NCI-H345 treated with DMSO at 0.1 percent for 48 hours (cell line): ENCODE measurements at regions not wholly inside any gene's neighbourhood (a gene's known extent, or its start where the extent isn't known, plus 50 kb on each side); places are given as distances from the start of the nearest gene placed in this dataset.

Experiments used
- DNase-seq: peaks from one replicate; lab custom pipeline; 2025; ENCODE audit not compliant: unreplicated experiment; lab: John Stamatoyannopoulos, UW

- DNase-seq: no peak
Measured at GRCh38 chr21:16863908-16864307, 648.9 kb upstream of the CXADR start.

DNA sequence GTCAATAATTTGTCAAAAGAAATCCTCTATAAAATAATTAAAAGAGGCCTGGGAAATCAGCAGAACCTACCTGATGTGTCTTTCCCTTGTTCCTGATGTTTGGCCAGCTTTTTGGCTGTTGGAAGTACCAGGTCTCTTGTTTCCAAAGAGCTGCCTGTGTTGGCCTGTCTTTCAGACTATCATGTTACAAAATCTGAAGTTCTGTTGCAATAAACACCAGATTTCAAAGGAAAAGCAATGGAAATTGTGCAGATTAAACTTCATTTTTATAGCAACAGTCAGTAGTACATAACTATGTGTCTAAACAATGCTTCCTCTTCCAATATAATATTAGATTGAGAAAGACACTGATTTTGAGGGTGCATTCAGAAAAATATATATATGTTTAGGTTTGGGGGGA, 647.2 kb upstream of the CXADR start:
- DNase-seq: no peak

GRCh38 chr21:16866851-16867250, 646.0 kb upstream of the CXADR start:
- no peak for DNase-seq

GRCh38 chr21:16870103-16870502, 642.7 kb upstream of the CXADR start:
- DNase-seq: no peak

GRCh38 chr21:16872616-16873015, 640.2 kb upstream of the CXADR start:
- no peak for DNase-seq

- no peak for DNase-seq
Measured at GRCh38 chr21:16873176-16873575, 639.7 kb upstream of the CXADR start.

GRCh38 chr21:16873596-16873995, 639.2 kb upstream of the CXADR start:
- DNase-seq: no peak

GRCh38 chr21:16879479-16879878, 633.4 kb upstream of the CXADR start:
- no peak for DNase-seq

GRCh38 chr21:16891821-16892220, 621.0 kb upstream of the CXADR start:
- DNase-seq: no peak

GRCh38 chr21:16900685-16901084, 612.2 kb upstream of the CXADR start:
- no peak for DNase-seq

DNA sequence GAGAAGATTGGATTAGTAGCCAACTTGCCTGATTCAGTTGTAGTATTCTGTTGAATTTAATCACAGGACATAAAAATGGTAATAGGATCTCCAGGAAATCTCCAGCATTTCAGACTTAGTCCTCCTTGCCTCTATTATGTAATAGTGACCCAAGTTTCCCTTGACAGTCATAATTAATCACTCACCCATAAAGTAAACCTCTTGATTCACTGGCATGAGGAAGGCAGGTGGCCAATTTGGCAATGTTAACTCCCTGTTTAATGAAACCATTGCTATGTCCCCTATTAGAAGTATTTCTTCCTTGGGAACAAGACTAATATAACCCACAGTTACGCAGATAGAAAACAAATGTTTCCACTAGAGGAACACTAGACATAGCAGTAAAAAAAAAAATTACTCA, 604.8 kb upstream of the CXADR start:
- no peak for DNase-seq

GRCh38 chr21:16910435-16911165, 602.2 kb upstream of the CXADR start:
- no peak for DNase-seq

- DNase-seq: no peak
Measured at GRCh38 chr21:16911166-16911607, 601.7 kb upstream of the CXADR start.

DNA sequence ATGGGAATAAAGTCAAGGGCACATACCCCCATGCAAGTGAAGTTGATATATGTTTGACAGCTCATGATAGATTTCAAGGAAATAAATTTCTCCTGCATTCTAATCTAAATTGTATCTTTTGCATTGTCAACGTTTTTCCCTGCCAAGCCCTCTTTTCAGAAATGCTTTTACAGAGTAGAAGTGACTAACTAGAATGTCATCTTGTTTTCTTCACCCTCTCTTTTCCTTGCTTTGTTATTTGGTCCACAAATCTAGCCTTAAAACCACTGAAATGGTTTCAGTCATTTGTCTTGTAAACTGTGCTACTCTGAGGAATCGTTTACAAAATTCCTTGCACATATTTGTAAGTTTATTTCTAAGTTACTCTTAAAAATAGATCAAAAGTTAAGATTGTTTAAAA, 600.8 kb upstream of the CXADR start:
- DNase-seq: no peak

DNA sequence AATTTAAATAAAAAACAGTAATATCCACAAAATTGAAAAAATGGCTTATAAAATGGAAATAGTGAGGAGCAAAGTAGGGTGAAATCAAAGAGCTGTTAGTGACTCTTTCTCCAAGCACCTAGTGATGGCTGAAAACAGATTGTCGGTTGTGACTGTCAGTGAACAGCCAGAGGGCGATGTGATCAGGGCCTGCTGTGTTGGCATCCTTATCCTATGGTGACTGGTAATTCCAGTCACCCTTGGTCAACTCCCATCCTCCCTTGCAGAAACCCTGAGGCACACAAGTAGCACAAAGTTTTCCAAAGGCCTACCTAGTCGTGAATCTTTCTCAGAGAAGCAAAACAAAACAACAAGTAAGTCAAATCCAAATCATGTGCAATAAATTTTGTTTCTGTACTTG, 599.8 kb upstream of the CXADR start:
- no peak for DNase-seq

DNA sequence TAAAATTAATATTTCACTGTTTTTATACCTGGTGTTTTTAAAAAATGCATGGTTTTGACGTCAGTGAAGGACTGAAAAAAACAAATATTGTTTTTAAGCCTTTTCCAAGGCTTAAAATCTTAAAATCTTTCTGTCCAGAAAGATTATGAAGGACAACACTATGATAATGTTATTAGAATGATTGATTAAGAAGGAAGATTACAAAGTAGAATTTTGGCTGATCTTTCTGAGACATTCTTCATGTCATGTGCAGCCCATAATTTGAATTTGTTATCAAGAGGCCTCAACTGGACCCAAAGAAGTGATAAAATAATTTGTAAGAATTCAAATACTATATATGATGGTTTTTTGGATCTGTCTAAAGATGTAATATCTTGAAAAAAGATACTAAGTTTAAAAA, 584.4 kb upstream of the CXADR start:
- DNase-seq: no peak

DNA sequence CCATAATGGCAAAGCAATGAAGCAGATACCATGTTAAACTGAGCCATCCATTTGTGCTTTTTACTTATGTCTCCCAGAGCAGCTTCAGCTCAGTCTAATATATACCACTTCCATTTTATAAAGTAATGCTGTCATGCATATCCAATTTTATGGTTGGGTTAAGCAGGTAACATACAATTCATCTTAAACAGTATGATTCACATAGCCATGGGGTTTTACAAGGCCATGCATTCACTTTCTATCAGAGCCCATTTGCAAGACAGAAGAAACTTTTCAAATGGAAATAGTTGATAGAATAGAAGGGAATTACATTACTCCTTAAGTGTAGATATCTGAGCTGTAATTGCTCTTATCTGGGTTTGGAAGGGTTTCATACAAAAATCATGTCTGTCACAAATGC, 580.5 kb upstream of the CXADR start:
- no peak for DNase-seq

GRCh38 chr21:16942703-16943102, 570.1 kb upstream of the CXADR start:
- no peak for DNase-seq

DNA sequence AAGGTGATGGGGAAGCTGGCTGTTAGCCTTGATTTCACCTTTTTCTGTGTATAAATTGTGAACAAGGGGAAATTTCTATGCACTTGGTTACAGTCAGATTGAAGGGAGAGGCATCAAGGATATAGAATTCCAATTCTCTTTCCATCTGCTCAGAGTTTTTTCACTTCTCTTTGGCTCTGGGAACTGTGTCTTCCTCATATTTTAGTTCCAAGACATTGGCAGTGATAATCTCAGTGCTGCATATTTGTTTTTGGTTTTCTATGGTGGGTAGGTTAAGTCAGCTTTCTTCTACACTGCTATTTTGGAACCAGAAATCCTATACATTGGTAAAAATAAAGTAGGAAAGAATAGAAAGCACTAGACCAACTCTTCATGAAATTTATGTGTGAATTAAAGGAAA, 569.6 kb upstream of the CXADR start:
- DNase-seq: no peak

DNA sequence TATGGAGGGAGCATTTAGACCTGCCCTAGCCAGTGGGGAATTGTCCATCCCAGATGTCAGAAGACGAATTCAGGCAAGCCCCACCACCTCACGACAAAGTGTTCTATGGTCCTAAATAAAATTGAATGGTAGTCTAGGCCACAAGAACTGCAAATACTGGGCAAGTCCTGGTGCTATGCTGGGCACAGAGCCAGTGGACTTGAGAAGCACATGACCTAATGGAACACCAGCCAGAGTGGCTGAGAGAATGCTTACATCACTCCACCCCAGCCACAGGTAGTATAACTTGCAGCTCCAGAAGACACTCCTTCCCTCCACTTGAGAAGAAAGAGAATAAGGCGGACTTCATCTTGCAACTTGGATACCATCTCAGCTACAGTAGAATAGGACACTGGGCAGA, 567.3 kb upstream of the CXADR start:
- no peak for DNase-seq

DNA sequence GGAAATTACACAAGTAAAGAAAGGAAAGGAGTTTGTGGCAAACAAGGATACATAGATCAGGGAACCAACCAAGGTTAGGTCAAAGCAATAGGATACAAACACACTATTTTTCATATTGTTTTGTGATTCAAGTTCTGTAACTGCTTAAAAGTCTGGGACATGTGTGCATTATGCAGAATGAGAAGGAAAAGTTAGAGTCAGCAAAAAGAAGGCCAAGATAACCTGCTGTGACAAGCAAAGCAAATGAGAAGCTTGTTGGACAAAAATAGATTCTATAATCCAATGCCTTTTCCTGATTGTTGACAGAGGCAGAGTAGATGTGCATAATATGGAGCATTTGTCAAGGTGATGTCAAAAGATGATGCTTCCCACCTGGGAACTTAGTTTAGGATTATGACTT, 556.0 kb upstream of the CXADR start:
- DNase-seq: no peak

DNA sequence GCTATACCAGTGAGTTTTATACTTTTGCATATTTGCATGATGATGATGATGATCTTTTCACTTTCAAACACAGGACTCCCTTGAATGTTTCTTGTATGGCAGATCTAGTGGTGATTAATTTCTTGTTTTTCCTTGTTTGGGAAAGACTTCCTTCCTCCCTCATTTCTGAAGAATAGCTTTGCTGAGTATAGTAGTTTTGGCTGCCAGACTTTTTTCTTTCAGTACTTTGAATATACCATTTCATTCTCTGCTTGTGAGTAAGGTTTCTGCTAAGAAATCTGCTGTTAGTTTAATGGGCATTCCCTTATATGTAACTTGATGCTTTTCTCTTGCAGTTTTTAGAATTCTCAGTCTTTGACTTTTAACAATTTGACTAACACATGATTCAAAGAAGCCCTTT, 547.4 kb upstream of the CXADR start:
- DNase-seq: no peak

GRCh38 chr21:16968436-16968835, 544.4 kb upstream of the CXADR start:
- DNase-seq: no peak
